Hepatocyte (in vitro differentiated cells): ENCODE measurements at regions not wholly inside any gene's neighbourhood (a gene's known extent, or its start where the extent isn't known, plus 50 kb on each side); places are given as distances from the start of the nearest gene placed in this dataset.
"Not testable (repeated sequence)": the region's sequence is repeated elsewhere in the genome, so short reads cannot be mapped to it uniquely, and the experiment has no call there.

ENCODE experiments used
- CTCF ChIP-seq: fragments of 200-600 bp; sonication (generic); IDR thresholded peaks from 2 replicates; pipeline ENCODE4 v1.5.1; 2016; ENCODE audit warnings: antibody characterized with exemption, mild to moderate bottlenecking; ENCODE audit not compliant: poor library complexity
- EZH2 ChIP-seq: fragments of 200-600 bp; sonication (generic); IDR thresholded peaks from 2 replicates; pipeline ENCODE4 v1.6.1; 2016; ENCODE audit warnings: antibody characterized with exemption, mild to moderate bottlenecking, borderline replicate concordance
- EZH2phosphoT487 ChIP-seq: fragments of 200-600 bp; sonication (generic); IDR thresholded peaks from one replicate; pipeline ENCODE4 v1.6.1; 2018; ENCODE audit warnings: antibody characterized with exemption, mild to moderate bottlenecking, low read depth, moderate library complexity; ENCODE audit not compliant: unreplicated experiment, severe bottlenecking

DNA sequence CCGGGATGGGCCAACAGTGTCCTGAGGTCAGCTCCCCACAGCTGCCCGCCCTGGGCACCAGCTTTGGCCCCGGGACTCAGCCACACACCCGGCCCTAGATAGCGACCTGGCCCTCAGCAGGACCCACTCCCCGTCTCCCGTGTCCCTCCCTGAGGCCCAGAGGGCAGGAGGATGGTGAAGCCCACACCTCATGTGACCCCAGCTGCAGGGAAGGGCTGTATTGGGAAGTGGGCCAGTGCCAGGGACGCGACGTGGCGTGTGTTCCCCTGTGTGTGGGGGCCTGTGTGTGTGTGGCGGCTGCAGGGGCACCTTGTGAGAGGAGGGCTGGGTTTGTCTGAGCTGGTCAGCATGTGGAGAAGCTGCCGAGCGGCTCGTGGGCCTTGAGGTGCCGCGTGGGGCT, 241.7 kb downstream of the TMEM121 start:
- TF ChIP-seq CTCF, EZH2, EZH2phosphoT487: not testable (repeated sequence)
